GM12892 (cell line): ENCODE measurements at regions not wholly inside any gene's neighbourhood (a gene's known extent, or its start where the extent isn't known, plus 50 kb on each side); places are given as distances from the start of the nearest gene placed in this dataset.

Experiments used
- POLR2A ChIP-seq: IDR thresholded peaks from 2 replicates; pipeline ENCODE4 v1.6.1; 2011; ENCODE audit warnings: low read depth, low read length, control low read depth
- POLR2AphosphoS5 ChIP-seq: IDR thresholded peaks from 2 replicates; pipeline ENCODE4 v1.6.1; 2011; ENCODE audit warnings: low read depth, low read length, control low read depth

GRCh38 chr3:73827725-73828211, 203.0 kb upstream of the PDZRN3 start:
- TF ChIP-seq POLR2AphosphoS5 (no peak), POLR2A (no peak)
